ENCODE measurements at regions not wholly inside any gene's neighbourhood (a gene's known extent, or its start where the extent isn't known, plus 50 kb on each side); places are given as distances from the start of the nearest gene placed in this dataset.

DNA sequence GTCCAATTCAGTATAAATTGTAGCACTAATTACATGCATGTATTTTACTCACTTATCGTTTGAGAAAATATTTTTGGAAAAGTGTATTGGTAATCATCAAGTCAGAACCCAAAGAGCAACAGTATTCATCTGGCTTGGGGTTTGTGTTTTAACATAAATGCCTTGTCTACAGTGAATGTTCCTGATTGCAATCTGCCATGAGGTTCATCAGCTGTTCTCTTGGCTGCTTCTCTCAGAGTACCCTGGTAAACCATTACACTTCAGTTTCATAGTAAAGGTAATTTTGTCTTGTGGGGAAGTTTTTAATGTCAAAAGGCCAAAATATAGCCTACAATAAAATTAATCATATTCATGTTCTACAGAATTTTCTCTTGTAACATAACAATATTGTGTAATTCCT, 150.3 kb downstream of the IFI44 start:
- DNase-seq: no peak

DNA sequence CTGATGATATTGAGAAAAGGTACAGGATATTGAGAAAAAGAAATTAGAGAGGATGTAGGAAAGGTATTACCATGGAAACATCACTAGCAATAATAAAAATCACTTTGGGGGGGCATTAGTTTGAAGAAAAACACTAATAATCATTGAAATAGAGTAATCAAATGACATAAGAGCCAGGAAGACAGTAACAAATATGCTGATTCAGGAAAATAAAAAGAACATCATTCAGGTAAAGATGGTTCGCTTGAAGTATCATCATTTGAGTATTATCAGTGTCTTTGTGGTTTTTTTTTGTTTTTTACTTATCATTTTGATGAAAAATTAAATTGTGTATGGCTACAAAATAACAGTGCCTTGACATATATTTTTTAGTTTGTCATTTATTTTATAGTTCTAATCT, 164.5 kb downstream of the IFI44 start:
- DNase-seq: no peak

DNA sequence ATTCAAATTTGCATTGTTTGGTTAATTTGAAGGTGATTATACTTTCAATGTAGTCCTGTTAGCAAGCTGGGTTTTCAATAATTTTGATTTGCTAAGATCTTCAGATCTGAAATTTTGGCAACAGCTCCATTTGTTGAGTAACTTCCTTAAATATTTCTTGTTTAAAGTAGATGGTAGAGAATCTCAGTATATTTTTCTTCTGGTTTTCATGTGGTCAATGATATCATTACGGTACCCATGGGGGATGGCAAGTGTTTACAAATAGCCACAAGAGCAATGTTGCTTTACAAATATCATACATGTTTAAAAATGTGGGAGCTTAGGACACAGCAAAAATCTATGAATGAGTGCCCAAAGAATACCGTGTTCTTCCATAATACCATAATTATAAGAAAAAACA, 175.9 kb downstream of the IFI44 start:
- no peak for DNase-seq

DNA sequence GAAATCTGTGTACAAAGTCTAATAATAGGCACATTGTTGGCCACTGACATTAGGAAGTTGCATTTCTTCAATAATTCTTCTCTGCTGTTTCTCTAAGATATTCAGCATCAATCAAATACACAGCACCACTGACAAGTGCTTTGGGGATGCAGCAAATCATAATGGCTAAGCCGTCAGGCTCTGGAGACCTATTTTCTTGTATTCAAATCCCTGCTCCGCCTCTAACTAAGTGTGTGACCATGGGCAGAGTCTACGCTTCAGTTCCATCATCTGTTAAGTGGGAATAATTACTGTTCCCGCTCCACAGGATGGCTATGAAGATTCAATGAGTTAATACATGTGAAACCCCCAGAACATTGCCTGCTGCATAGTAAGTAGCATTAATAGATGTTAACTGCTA, 176.9 kb downstream of the ADGRL4 start:
- no peak for DNase-seq

DNA sequence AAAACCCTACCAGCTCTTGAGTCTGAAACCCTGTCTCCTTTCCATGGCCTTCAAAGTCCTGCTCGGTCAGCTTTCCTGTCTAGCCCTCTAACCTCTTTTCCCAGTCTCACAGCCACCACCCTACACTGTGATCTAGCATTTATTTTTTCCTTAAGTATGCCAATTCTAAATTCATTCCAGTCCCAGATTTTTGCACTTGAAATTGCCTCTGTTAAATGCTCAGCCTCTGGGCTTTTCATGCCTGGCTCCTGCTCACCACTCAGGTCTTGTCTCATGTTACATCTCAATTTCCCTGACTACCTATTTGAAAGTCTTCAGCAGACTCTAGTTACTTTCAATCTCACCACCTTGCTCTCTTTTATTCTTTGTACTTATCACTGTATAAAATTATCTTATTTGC, 176.2 kb downstream of the ADGRL4 start:
- DNase-seq: no peak

DNA sequence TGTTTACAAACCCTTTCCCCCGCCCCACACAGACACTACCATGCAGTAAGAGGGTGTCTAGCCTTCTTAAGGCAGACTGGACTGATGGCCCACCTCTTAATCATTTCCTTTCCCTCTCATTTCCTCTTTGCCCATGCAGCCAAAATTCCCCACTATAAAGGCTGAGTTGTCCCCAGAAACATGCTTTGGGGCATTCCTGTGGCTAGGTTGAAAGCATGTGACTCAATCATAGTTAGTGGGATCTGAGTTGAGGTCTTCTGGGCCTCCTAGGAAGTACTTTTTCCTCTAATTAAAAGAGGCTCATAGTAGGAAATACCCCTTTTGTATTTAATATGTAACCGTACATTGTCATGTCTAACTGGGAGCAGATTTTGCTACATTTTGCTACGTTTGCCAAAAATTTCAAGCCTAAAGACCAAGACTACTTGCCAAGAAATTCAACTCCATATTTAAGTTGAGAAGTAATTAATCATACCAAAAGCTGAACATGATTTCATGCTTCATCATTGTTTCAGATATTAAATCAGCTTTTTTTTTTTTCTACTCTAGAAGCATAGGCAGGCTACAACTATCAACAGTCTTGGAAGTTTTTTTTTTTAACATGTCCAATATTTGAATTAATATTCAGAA, 174.7 kb downstream of the ADGRL4 start:
- DNase-seq: peak; percentile 71

DNA sequence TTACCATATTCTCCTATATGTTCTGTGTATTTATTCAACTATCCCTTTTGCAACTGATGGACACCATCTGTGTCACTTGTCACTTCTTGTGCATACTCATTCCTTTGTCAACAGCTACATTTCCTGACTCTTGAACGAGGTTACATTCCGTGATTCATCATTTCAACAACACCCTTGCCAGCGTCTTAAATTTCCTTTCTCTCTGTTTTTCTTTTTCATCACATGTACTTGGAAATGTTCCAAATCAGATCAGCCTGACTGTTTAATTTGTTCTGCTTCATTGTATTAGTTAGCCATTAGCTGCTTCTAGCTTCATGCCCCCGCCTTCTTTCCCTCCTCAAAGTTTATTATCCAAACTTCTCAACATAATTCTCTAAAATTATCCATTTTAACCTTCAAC, 173.0 kb downstream of the ADGRL4 start:
- DNase-seq: no peak

DNA sequence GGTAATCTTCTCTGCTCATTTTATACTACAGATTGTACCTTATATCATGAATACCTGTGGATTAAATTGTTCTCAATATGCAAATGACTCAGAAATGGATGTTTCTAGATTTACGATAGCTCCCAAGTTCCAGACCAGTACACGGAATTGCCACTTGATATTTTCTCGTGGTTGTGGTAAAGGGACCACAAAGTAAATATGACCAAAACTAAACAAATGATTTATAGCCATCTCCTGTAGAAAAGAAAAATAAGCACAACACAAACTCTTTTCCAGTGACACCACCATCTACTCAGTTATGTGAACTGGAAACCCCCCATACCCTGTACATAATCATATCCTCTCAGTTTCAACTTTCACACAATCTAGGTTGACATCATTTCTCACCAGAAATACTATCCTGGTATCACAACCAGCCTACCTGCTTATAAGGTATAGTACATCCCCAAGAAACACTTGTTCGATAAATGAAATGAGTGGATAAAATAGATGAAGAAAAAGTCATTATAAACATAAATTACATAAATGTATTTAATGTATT, 172.3 kb downstream of the ADGRL4 start:
- DNase-seq: no peak

DNA sequence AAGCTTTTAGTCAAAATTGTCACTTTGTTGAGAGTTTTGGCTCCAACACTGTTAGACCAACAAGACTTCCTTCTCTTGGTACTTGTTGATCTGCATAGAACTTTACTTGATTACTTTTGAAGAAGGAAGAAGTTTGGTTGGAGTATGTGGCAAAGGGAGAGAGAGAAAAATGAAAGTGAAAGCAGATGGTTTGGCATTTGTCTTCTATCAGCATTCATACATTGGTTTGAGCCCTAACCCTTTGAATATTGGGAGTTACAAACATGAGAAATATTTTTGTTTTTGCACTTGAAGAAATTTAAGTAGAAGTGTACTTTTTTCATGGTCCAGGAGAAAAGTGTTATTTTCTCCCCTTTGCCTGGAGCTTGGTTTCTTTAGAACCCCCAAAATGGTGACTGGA, 169.8 kb downstream of the ADGRL4 start:
- no peak for DNase-seq

DNA sequence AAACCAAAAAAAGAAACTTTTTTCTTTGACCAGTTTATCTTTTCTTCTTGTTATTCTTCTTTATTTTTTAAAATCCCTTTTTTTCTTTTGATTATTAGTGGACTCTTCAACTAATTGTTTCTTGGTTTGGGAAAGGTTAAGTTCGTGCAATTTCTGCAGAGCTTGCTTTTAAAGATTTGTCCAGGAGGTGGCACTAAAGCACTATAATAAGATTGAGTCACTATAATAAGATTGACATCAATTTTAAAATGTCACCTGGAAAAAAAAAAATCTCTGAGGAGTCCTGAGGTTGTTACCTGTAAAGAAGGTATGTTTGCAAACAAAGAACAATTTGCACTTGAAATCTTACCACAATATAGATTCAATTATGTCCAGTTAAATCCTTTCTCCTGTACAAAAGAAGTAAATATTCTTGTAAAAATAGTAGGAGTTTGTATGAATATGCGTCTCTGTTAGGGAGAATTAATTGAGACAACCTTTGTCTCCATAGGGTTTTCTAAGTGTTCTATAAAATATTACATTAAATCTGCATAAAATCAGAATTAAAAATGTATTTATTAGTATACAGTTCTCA, 166.7 kb downstream of the ADGRL4 start:
- DNase-seq: no peak
